Keratinocyte (primary cell): ENCODE measurements at regions not wholly inside any gene's neighbourhood (a gene's known extent, or its start where the extent isn't known, plus 50 kb on each side); places are given as distances from the start of the nearest gene placed in this dataset.

ENCODE experiments used
- CTCF ChIP-seq, 3 experiments: IDR thresholded peaks in 1 of 3; conservative IDR thresholded peaks in 1 of 3; optimal IDR thresholded peaks in 1 of 3; 2 replicates in 2 of 3; 3 replicates in 1 of 3; pipeline versions ENCODE3 to v1.5.1; 2011; ENCODE audit warnings: low read length in 3 of 3, mild to moderate bottlenecking in 3 of 3, moderate library complexity in 2 of 3, control low read depth in 1 of 3, inconsistent platforms in 1 of 3; ENCODE audit not compliant: insufficient read depth in 2 of 3; ENCODE audit errors: extremely low read depth in 1 of 3
- EZH2 ChIP-seq: IDR thresholded peaks from one replicate; pipeline ENCODE4 v1.6.1; 2012; ENCODE audit warnings: inconsistent platforms, mild to moderate bottlenecking, low read length, moderate library complexity

GRCh38 chr10:36342781-36343180 is 700.7 kb upstream of the FZD8 start:
- TF ChIP-seq EZH2 (no peak), CTCF (optimal IDR thresholded peaks at IDR 0.05 in 1 of 3, IDR thresholded peaks at IDR 0.05 in 1 of 3, conservative IDR thresholded peaks at IDR 0.05 in 1 of 3; ENCODE audit: extremely low read depth in 1 of 3, insufficient read depth in 2 of 3, low read length in 3 of 3) (no peak)
